HL-60 (cell line): ENCODE measurements at regions not wholly inside any gene's neighbourhood (a gene's known extent, or its start where the extent isn't known, plus 50 kb on each side); places are given as distances from the start of the nearest gene placed in this dataset.

Experiments used
- GABPA ChIP-seq: IDR thresholded peaks from 2 replicates; pipeline ENCODE4 v1.6.1; 2012; ENCODE audit warnings: low read depth
- POLR2AphosphoS5 ChIP-seq: IDR thresholded peaks from 2 replicates; pipeline ENCODE4 v1.6.1; 2012; ENCODE audit warnings: low read depth
- TF ChIP-seq, protein P1 (sequence below): IDR thresholded peaks from one replicate; pipeline ENCODE4 v1.5.1; 2011; ENCODE audit warnings: low read length, control low read depth, inconsistent platforms; ENCODE audit not compliant: insufficient read depth

DNA sequence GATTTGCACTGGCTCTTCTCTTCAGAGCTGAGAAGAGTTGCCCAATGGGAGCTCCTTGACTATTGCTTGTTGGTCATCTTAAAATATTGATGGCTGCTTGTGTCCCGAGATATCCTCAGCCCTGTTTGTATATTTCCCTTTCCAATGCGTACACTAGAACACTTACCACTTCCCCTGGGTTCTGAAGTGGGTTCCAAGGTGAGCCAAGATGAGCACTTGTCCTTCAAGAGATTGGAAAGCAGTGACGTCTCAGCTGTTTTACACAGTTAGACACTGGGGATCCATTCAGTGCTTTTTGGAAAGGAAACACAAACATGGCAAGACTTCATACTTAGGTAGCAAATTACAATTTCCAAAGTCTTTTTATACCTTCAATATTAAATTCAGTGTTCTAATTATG lies 716.4 kb upstream of the CITED2 start:
- TF ChIP-seq, protein P1, sequence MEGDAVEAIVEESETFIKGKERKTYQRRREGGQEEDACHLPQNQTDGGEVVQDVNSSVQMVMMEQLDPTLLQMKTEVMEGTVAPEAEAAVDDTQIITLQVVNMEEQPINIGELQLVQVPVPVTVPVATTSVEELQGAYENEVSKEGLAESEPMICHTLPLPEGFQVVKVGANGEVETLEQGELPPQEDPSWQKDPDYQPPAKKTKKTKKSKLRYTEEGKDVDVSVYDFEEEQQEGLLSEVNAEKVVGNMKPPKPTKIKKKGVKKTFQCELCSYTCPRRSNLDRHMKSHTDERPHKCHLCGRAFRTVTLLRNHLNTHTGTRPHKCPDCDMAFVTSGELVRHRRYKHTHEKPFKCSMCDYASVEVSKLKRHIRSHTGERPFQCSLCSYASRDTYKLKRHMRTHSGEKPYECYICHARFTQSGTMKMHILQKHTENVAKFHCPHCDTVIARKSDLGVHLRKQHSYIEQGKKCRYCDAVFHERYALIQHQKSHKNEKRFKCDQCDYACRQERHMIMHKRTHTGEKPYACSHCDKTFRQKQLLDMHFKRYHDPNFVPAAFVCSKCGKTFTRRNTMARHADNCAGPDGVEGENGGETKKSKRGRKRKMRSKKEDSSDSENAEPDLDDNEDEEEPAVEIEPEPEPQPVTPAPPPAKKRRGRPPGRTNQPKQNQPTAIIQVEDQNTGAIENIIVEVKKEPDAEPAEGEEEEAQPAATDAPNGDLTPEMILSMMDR, result no peak
- TF ChIP-seq POLR2AphosphoS5 (no peak), GABPA (no peak)
